ENCODE measurements at regions not wholly inside any gene's neighbourhood (a gene's known extent, or its start where the extent isn't known, plus 50 kb on each side); places are given as distances from the start of the nearest gene placed in this dataset.
"Not testable (repeated sequence)": the region's sequence is repeated elsewhere in the genome, so short reads cannot be mapped to it uniquely, and the experiment has no call there.

GRCh38 chr4:120202222-120202621, 135.6 kb upstream of the MAD2L1 start:
- no peak for DNase-seq (ENCODE audit: low read depth, low spot score)

DNA sequence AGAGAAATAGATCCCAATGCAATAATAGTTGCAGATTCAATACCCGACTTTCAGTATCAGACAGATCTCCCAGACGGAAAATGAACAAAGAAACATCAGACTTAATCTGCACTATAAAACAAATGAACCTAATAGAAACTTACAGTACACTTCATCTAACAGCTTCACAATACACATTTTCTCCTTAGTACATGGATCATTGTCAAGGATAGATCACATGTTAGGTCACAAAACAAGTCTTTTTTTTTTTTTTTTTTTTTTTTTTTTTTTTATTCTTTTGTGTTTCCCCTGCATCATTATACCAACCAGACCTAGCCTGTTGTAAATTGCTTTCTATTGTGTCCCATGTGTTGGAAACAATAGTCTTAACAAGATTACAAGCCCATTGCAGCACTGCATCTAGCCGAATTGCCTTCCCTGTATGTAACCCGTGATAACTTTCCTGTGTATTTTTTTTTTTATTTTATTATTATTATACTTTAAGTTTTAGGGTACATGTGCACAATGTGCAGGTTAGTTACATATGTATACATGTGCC, 134.0 kb upstream of the MAD2L1 start:
- DNase-seq (ENCODE audit: low read depth, low spot score), result not testable (repeated sequence)

- no peak for DNase-seq (ENCODE audit: low read depth, low spot score)
Measured at GRCh38 chr4:120198411-120198810, 131.8 kb upstream of the MAD2L1 start.

DNA sequence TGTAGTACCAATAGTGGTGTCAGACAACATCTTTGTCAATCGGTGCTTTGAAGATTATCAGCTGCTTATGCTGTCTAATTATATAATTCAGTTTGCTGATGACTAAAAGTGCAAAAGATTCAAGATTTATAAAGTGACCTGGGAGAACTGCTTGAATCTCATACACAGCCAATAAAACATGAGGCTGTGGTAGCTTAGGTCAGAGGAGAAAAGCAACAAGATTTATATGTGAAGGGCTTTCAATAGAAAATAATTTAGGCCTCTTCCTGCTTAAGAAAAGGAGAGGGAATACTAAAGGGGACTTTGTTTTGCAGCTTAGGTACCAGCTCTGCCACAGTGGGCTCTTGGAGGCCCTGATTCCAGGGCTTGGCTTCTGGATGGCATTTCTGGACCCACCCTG, 111.0 kb upstream of the MAD2L1 start:
- DNase-seq (ENCODE audit: low read depth, low spot score), result no peak

DNA sequence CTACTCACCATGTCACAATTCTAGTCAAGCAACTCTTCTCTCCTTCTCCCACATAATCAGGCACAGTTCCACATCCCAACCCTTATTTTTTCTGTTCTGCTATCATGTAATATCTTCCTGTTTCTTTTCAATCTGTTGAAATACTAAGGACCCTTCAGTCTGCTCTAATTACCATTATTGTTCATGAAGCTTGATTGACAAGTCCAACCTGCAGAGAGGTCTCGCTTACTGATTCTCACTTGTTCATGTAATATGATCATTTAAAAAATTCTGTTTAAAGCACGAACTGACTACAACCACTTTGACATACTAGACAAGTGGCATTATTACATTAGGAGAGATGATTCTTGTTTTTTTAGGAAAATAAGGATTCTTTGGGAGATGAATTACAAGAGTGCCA, 108.6 kb upstream of the MAD2L1 start:
- no peak for DNase-seq (ENCODE audit: low read depth, low spot score)

DNA sequence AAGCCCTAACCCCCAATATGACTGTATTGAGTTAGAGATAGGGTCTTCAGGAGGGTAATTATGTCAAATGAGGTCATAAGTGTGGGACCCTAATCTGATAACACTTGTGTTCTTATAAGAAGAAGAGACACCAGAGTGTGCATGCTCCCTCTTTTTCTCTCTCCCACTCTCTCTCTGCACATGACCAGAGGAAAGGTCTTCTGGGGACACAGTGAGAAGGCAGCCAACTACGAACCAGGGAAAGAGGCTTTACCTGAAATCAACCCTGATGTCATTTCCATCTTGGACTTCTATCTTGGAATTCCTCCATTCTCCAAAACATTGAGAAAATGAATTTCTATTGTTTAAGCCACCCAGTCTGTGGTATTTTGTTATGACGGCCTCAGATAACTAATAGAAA, 97.2 kb upstream of the MAD2L1 start:
- DNase-seq (ENCODE audit: low read depth, low spot score), result no peak

- DNase-seq (ENCODE audit: low read depth, low spot score), result no peak
Measured at GRCh38 chr4:120158841-120159463, 92.3 kb upstream of the MAD2L1 start.

DNA sequence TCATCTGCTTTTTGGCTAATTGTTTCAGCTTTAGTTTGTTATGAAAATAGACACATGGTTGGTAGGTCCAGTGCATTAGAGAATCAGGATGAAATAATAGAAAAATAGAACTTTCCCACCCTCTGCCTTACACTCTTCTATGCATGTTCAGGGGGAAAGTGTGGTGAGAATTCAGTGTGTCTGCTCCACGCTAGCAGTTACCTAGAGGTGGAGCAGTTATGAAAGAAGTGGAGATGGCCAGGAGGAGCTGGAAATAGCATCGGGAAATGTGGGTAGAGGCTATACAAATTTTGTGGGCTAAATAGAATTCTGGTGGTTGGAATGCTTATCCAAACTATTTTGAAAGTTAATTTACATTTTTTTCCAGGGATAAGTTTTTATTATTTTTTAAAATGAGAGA, 91.4 kb upstream of the MAD2L1 start:
- DNase-seq (ENCODE audit: low read depth, low spot score), result no peak

GRCh38 chr4:120156120-120156718, 89.6 kb upstream of the MAD2L1 start:
- peak; percentile 78 for DNase-seq (ENCODE audit: low read depth, low spot score)

- no peak for DNase-seq (ENCODE audit: low read depth, low spot score)
Measured at GRCh38 chr4:120155287-120155686, 88.6 kb upstream of the MAD2L1 start.

- DNase-seq (ENCODE audit: low read depth, low spot score), result no peak
Measured at GRCh38 chr4:120144634-120145033, 78.0 kb upstream of the MAD2L1 start.

- DNase-seq (ENCODE audit: low read depth, low spot score), result no peak
Measured at GRCh38 chr4:120144041-120144440, 77.4 kb upstream of the MAD2L1 start.

- DNase-seq (ENCODE audit: low read depth, low spot score), result no peak
Measured at GRCh38 chr4:120139392-120139791, 72.7 kb upstream of the MAD2L1 start.

GRCh38 chr4:120132935-120133334, 66.3 kb upstream of the MAD2L1 start:
- DNase-seq (ENCODE audit: low read depth, low spot score), result no peak

GRCh38 chr4:120130786-120131185, 64.1 kb upstream of the MAD2L1 start:
- DNase-seq (ENCODE audit: low read depth, low spot score), result no peak

Data from smooth muscle cell of the brain vasculature (primary cell).